ENCODE measurements at regions not wholly inside any gene's neighbourhood (a gene's known extent, or its start where the extent isn't known, plus 50 kb on each side); places are given as distances from the start of the nearest gene placed in this dataset.

- intact Hi-C loops (cut with DNase I; ENCODE audit: low total_unique reads) = no loop called here
- Histone ChIP-seq H3K27ac (peak overlapping the region; percentile 42 to 43), H3K4me3 (peak overlapping the region; percentile 59 to 70), H3K36me3 (no peaks in the 10 kb centered on the region), H3K27me3 (no peaks in the 10 kb centered on the region), H3K4me1 (no peaks in the 10 kb centered on the region), H3K9me3 (no peaks in the 10 kb centered on the region)
- DNase-seq = no peak
- TF ChIP-seq CTCF (IDR thresholded peaks at IDR 0.05) (no peak), POLR2A (IDR thresholded peaks at IDR 0.05) (no peak)
Observed at GRCh38 chr6:165988302-165988756, 179.3 kb downstream of the TBXT start.

DNA sequence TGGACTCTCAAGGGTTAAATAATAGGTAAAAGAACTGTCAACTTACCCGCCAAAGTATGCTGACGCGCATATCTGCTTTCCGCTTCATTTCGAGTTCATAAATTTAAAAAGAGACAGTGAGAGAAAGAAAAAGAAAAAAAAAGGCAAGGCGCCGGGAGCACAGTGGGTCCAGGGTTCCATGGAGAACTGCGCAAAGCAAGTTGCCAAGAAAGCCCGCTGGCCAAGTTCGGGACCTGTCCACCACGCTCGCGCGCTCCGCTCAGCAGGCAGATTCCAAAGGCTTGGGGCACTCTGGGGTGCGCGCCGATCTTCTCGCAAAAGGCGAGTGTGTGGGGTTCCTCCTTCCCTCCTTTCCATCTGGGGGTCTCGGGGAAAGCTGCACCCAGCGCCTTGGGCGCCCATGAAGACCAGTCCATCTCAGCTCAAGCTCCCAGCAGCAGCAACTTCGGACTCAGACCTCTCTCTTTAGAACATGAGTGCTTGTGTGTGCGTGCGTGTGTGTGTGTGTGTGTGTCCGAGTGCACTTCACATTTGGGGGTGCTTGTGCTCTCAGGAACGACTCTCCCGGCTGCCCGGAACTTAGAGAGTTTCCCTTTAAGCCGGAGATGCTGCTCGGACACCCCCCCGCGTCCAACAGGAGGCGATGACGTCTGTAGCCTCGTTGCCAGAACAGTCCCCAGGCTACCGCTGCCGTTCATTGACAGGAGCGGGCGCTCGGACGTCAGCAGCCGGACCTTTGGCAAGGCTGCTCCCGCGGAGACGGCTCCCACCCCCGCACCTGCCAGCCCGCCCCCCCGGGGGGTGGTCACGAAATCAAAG lies 180.0 kb downstream of the TBXT start:
- DNase-seq = peak; percentile 90
- peak overlapping the region; percentile 59 to 70 for H3K4me3 ChIP-seq
- TF ChIP-seq CTCF (IDR thresholded peaks at IDR 0.05) (no peak), POLR2A (IDR thresholded peaks at IDR 0.05) (no peak)
- no peaks in the 10 kb centered on the region for H3K36me3 ChIP-seq
- H3K27ac ChIP-seq = peak overlapping the region; percentile 43 to 55
- H3K27me3 ChIP-seq = no peaks in the 10 kb centered on the region
- H3K9me3 ChIP-seq = no peaks in the 10 kb centered on the region
- no peaks in the 10 kb centered on the region for H3K4me1 ChIP-seq
- intact Hi-C loops (cut with DNase I; ENCODE audit: low total_unique reads) = no loop called here

DNA sequence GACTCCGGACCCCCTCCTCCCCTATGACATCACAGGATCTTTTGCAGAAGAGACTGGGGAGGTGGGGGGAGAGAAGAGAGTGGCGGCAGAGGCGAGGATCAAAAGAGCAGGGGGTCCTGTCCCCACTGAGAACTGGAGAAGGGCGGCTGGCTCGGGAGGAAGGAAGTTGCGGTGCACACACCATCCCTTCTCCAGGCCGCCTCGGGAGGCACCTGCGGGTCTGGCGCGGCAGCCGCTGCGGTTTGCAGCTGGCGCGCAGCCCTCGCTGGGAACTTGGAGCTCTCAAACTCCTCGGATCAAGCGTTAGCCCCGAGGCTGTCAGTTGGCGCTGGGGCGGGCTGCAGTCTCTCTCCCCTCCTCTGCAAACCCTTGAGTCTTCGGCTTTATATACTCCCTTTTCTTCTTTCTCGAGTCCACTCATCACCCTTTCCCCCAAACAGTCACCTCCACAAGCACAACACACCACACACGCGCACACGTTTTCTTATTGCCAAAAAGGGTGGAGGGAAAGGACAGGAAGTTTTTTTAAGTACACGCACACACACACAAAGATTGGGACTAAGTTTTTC lies 180.7 kb downstream of the TBXT start:
- Histone ChIP-seq H3K36me3 (no peaks in the 10 kb centered on the region), H3K4me3 (peak overlapping the region; percentile 59 to 70), H3K27me3 (no peaks in the 10 kb centered on the region), H3K4me1 (no peaks in the 10 kb centered on the region), H3K27ac (peak overlapping the region; percentile 43 to 55), H3K9me3 (no peaks in the 10 kb centered on the region)
- intact Hi-C loops (cut with DNase I; ENCODE audit: low total_unique reads) = no loop called here
- peak in 1 of 2 donors; percentile 47 for DNase-seq
- TF ChIP-seq CTCF (IDR thresholded peaks at IDR 0.05) = no peak
- no peak for TF ChIP-seq POLR2A (IDR thresholded peaks at IDR 0.05)

DNA sequence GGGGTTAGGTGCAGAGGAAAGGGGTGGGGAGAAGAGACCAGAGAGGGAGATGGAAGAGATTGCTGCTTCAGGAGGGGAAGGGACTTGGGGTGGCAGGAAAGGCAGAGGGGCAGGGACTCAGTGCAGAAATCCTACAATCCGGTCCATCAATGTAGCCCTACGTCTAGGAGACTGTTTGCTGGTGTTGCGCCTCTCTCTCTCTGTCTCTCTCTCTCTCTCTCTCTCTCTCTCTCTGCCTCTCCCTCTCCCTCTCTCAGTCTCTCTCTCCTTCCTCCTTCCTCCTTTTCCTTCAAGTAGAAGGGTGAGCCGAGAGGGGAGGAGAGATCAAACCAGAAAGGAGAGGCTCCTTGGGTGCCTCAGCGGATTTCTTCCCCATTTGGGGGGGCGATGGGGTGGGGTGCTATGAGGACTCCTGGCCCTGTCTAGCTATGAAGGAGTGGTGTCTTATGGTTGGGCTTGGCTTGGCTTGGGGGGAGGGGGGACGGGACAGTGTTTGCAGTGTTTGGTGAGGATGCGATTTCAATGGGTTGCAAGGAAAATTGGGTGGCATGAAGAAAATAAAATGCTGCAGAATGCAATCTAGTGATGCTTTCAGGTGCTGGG lies 181.2 kb downstream of the TBXT start:
- intact Hi-C loops (cut with DNase I; ENCODE audit: low total_unique reads) = no loop called here
- TF ChIP-seq CTCF (IDR thresholded peaks at IDR 0.05) (peak in 1 of 4 experiments; percentile 19), POLR2A (IDR thresholded peaks at IDR 0.05) (no peak)
- Histone ChIP-seq H3K9me3 (no peaks in the 10 kb centered on the region), H3K27me3 (no peaks in the 10 kb centered on the region), H3K36me3 (no peaks in the 10 kb centered on the region), H3K27ac (no peak overlapping the region), H3K4me3 (peak overlapping the region; percentile 59 to 70), H3K4me1 (no peaks in the 10 kb centered on the region)
- DNase-seq = no peak

GRCh38 chr6:165985806-165986299 lies 181.8 kb downstream of the TBXT start:
- H3K27me3 ChIP-seq = no peaks in the 10 kb centered on the region
- DNase-seq = no peak
- TF ChIP-seq CTCF (IDR thresholded peaks at IDR 0.05) (no peak), POLR2A (IDR thresholded peaks at IDR 0.05) (no peak)
- intact Hi-C loops (cut with DNase I; ENCODE audit: low total_unique reads) = no loop called here
- H3K4me3 ChIP-seq = peak overlapping the region; percentile 59 to 70
- no peaks in the 10 kb centered on the region for H3K36me3 ChIP-seq
- no peak overlapping the region for H3K27ac ChIP-seq
- H3K4me1 ChIP-seq = no peaks in the 10 kb centered on the region
- H3K9me3 ChIP-seq = no peaks in the 10 kb centered on the region

Measured in uterus (tissue), 3 donors.